H1 (cell line): ENCODE measurements at regions not wholly inside any gene's neighbourhood (a gene's known extent, or its start where the extent isn't known, plus 50 kb on each side); places are given as distances from the start of the nearest gene placed in this dataset.

Source experiments
- CTCF ChIA-PET: fragments of 300-600 bp; sonication (Branson Sonifier 250); formaldehyde crosslinking; loops from one replicate; lab custom pipeline; 2021; ENCODE audit not compliant: partially characterized antibody; lab: Charles Lee
- POLR2A ChIA-PET: fragments of 300-600 bp; sonication (Branson Sonifier 250); formaldehyde crosslinking; loops from one replicate; lab custom pipeline; 2021; ENCODE audit warnings: inconsistent platforms; ENCODE audit not compliant: partially characterized antibody; lab: Charles Lee
- DNase-seq, 2 experiments: peaks; one replicate each; pipeline versions ENCODE4 v3.0.0 to v3.0.0-alpha.2; 2010 to 2022; ENCODE audit warnings: low spot score in 2 of 2, low read depth in 1 of 2, mixed read lengths in 1 of 2
- FAIRE-seq: peaks from 2 replicates; lab custom pipeline; 2011; peaks lifted over from hg19 to GRCh38; lab: Jason Lieb, UNC
- H2AFZ ChIP-seq: 2 replicates; pipeline ENCODE4 v1.8.1; 2012; ENCODE audit warnings: low read length, inconsistent platforms
- H2AK5ac ChIP-seq: 2 replicates; pipeline ENCODE4 v1.6.1; 2013; ENCODE audit warnings: low read depth, low read length
- H2BK120ac ChIP-seq: replicated peaks from 2 replicates; pipeline ENCODE3; 2013; ENCODE audit warnings: low read depth, low read length, inconsistent platforms
- H2BK12ac ChIP-seq: 2 replicates; pipeline ENCODE4 v1.6.1; 2013; ENCODE audit warnings: low read depth, low read length
- H2BK15ac ChIP-seq: 2 replicates; pipeline ENCODE4 v1.6.1; 2013; ENCODE audit warnings: low read length
- H2BK20ac ChIP-seq: 2 replicates; pipeline ENCODE4 v1.6.1; 2013; ENCODE audit warnings: low read length
- H2BK5ac ChIP-seq: 2 replicates; pipeline ENCODE4 v1.6.1; 2013; ENCODE audit warnings: low read depth, low read length
- H3K14ac ChIP-seq: 2 replicates; pipeline ENCODE4 v1.6.1; 2013; ENCODE audit warnings: inconsistent platforms; ENCODE audit not compliant: insufficient read length
- H3K18ac ChIP-seq: 2 replicates; pipeline ENCODE4 v1.6.1; 2013; ENCODE audit warnings: low read length; ENCODE audit errors: extremely low read depth
- H3K23ac ChIP-seq: 2 replicates; pipeline ENCODE4 v1.6.1; 2013; ENCODE audit warnings: inconsistent platforms; ENCODE audit not compliant: insufficient read length
- H3K23me2 ChIP-seq: 2 replicates; pipeline ENCODE4 v1.6.1; 2013; ENCODE audit warnings: low read depth, low read length
- H3K27ac ChIP-seq: 2 replicates; pipeline ENCODE4 v1.6.1; 2011; ENCODE audit warnings: low read depth, low read length, inconsistent platforms
- H3K27me3 ChIP-seq, 4 experiments: replicated peaks in 1 of 4; 1 replicate in 1 of 4; 2 replicates in 3 of 4; pipeline versions ENCODE4 v1.6.1 to v1.8.1; 2011 to 2013; ENCODE audit warnings: low read length in 3 of 4, mild to moderate bottlenecking in 3 of 4, inconsistent platforms in 2 of 4, mixed read lengths in 2 of 4, moderate library complexity in 1 of 4; ENCODE audit not compliant: control insufficient read depth in 3 of 4, insufficient read depth in 3 of 4; ENCODE audit errors: extremely low read depth in 1 of 4
- H3K36me3 ChIP-seq, 4 experiments: 2 replicates each; pipeline versions ENCODE4 v1.6.1 to v1.8.1; 2011 to 2013; ENCODE audit warnings: mild to moderate bottlenecking in 4 of 4, low read length in 3 of 4, moderate library complexity in 2 of 4, control low read depth in 1 of 4, inconsistent platforms in 1 of 4; ENCODE audit not compliant: insufficient read depth in 4 of 4, control insufficient read depth in 2 of 4
- H3K4ac ChIP-seq: replicated peaks from 2 replicates; pipeline ENCODE3; 2013; ENCODE audit warnings: low read length, low read depth, mixed read lengths, inconsistent platforms; ENCODE audit not compliant: insufficient read length
- H3K4me1 ChIP-seq, 4 experiments: replicated peaks in 1 of 4; 1 replicate in 1 of 4; 2 replicates in 3 of 4; pipeline versions ENCODE4 v1.6.1 to v1.8.1; 2011 to 2013; ENCODE audit warnings: low read length in 3 of 4, inconsistent platforms in 2 of 4, mixed read lengths in 1 of 4; ENCODE audit not compliant: insufficient read depth in 4 of 4, control insufficient read depth in 3 of 4
- H3K4me2 ChIP-seq, 2 experiments: 2 replicates each; pipeline versions ENCODE4 v1.6.1 to v1.8.1; 2011 to 2013; ENCODE audit warnings: low read depth in 2 of 2, low read length in 2 of 2, control low read depth in 1 of 2, inconsistent platforms in 1 of 2, mild to moderate bottlenecking in 1 of 2; ENCODE audit not compliant: insufficient read depth in 1 of 2
- H3K4me3 ChIP-seq, 4 experiments: fragments of 200-600, 300-600 bp in 1 of 4; sonication (generic), shearing (Covaris generic), sonication (Bioruptor Twin) in 1 of 4; 2 replicates each; pipeline versions ENCODE4 v1.5.1 to v1.8.1; 2011 to 2016; ENCODE audit warnings: low read length in 4 of 4, low read depth in 3 of 4, control low read depth in 2 of 4, inconsistent platforms in 2 of 4, mild to moderate bottlenecking in 2 of 4, mixed read lengths in 1 of 4, moderate library complexity in 1 of 4; ENCODE audit not compliant: insufficient read depth in 2 of 4; ENCODE audit errors: extremely low read depth in 1 of 4
- H3K56ac ChIP-seq: replicated peaks from 2 replicates; pipeline ENCODE3; 2013; ENCODE audit warnings: low read depth, mild to moderate bottlenecking, mixed read lengths, low read length, inconsistent platforms; ENCODE audit not compliant: insufficient read length
- H3K79me1 ChIP-seq: 2 replicates; pipeline ENCODE4 v1.6.1; 2013; ENCODE audit warnings: low read depth, low read length, control low read depth
- H3K79me2 ChIP-seq, 2 experiments: 2 replicates each; pipeline versions ENCODE4 v1.6.1 to v1.8.1; 2012 to 2013; ENCODE audit warnings: low read length in 2 of 2, mild to moderate bottlenecking in 2 of 2, inconsistent platforms in 1 of 2; ENCODE audit not compliant: insufficient read depth in 2 of 2, control insufficient read depth in 1 of 2
- H3K9ac ChIP-seq, 4 experiments: replicated peaks in 1 of 4; 1 replicate in 1 of 4; 2 replicates in 3 of 4; pipeline versions ENCODE4 v1.6.1 to v1.8.1; 2011 to 2013; ENCODE audit warnings: low read depth in 3 of 4, low read length in 3 of 4, control low read depth in 2 of 4, mild to moderate bottlenecking in 2 of 4, moderate library complexity in 2 of 4, inconsistent platforms in 1 of 4; ENCODE audit errors: extremely low read depth in 1 of 4
- H3K9me3 ChIP-seq, 2 experiments: 2 replicates each; pipeline versions ENCODE4 v1.6.1 to v1.8.1; 2012 to 2013; ENCODE audit warnings: mild to moderate bottlenecking in 2 of 2, moderate library complexity in 2 of 2, control low read depth in 1 of 2, inconsistent platforms in 1 of 2, low read depth in 1 of 2, low read length in 1 of 2, mixed read lengths in 1 of 2; ENCODE audit not compliant: insufficient read depth in 2 of 2
- H4K20me1 ChIP-seq, 2 experiments: replicated peaks in 1 of 2; 2 replicates each; pipeline versions ENCODE3 to v1.8.1; 2011 to 2013; ENCODE audit warnings: inconsistent platforms in 2 of 2, low read length in 2 of 2, mild to moderate bottlenecking in 1 of 2; ENCODE audit not compliant: insufficient read depth in 2 of 2, control insufficient read depth in 1 of 2
- H4K5ac ChIP-seq: 2 replicates; pipeline ENCODE4 v1.6.1; 2013; ENCODE audit warnings: low read length, low read depth, mixed read lengths, inconsistent platforms; ENCODE audit not compliant: insufficient read length
- H4K8ac ChIP-seq: 2 replicates; pipeline ENCODE4 v1.8.0; 2013; ENCODE audit warnings: mild to moderate bottlenecking, moderate library complexity, low read length, inconsistent platforms; ENCODE audit not compliant: insufficient read depth; ENCODE audit errors: extremely low read depth
- H4K91ac ChIP-seq: replicated peaks from 2 replicates; pipeline ENCODE3; 2013; ENCODE audit warnings: low read length, mixed read lengths, inconsistent platforms; ENCODE audit not compliant: insufficient read length
- CHD1 ChIP-seq: IDR thresholded peaks from 2 replicates; pipeline ENCODE4 v1.6.1; 2012; ENCODE audit warnings: low read depth, low read length, improper control_type of control experiment
- CREB1 ChIP-seq: IDR thresholded peaks from 2 replicates; pipeline ENCODE4 v1.6.1; 2012; ENCODE audit warnings: inconsistent platforms
- POLR2A ChIP-seq, 2 experiments: IDR thresholded peaks; 1 replicate in 1 of 2; 2 replicates in 1 of 2; pipeline ENCODE4 v1.6.1; 2011; ENCODE audit warnings: low read depth in 2 of 2, low read length in 2 of 2, mild to moderate bottlenecking in 2 of 2; ENCODE audit errors: control extremely low read depth in 1 of 2
- RFX5 ChIP-seq: IDR thresholded peaks from 2 replicates; pipeline ENCODE4 v1.6.1; 2011; ENCODE audit warnings: low read depth, low read length, improper control_type of control experiment, borderline replicate concordance
- RNF2 ChIP-seq: fragments of 200-900, 300-1000 bp; sonication (generic); IDR thresholded peaks from 2 replicates; pipeline ENCODE4 v1.7.1; 2016; ENCODE audit warnings: borderline replicate concordance, low read depth, mild to moderate bottlenecking, antibody characterized with exemption, low read length; ENCODE audit not compliant: poor library complexity, severe bottlenecking; ENCODE audit errors: missing control alignments
- SIN3A ChIP-seq, 2 experiments: IDR thresholded peaks in 1 of 2; conservative IDR thresholded peaks in 1 of 2; 2 replicates each; pipeline ENCODE4 v1.6.1; 2011 to 2012; ENCODE audit warnings: low read length in 2 of 2, improper control_type of control experiment in 1 of 2, low read depth in 1 of 2, mild to moderate bottlenecking in 1 of 2
- SP4 ChIP-seq: IDR thresholded peaks from 2 replicates; pipeline ENCODE4 v1.6.1; 2012; ENCODE audit warnings: low read length, inconsistent platforms
- SRF ChIP-seq: IDR thresholded peaks from 2 replicates; pipeline ENCODE4 v1.6.1; 2011; ENCODE audit warnings: mild to moderate bottlenecking, low read depth, low read length, moderate library complexity
- ZNF274 ChIP-seq: IDR thresholded peaks from 2 replicates; pipeline ENCODE4 v1.7.0; 2012; ENCODE audit warnings: low read length, borderline replicate concordance; ENCODE audit errors: extremely low read depth
- WGBS, 2 experiments: shearing (Covaris generic) in 1 of 2; methylation state at CpG; one replicate each; pipeline versions ENCODE4 v1.1.6 to v1.1.7; 2013 to 2015; ENCODE audit warnings: low lambda C conversion rate in 2 of 2, mixed read lengths in 2 of 2, inconsistent platforms in 1 of 2, low coverage in 1 of 2, missing lambda C conversion rate in 1 of 2; ENCODE audit not compliant: insufficient replicate concordance in 2 of 2, insufficient coverage in 1 of 2, insufficient read length in 1 of 2; ENCODE audit errors: extremely low coverage in 1 of 2, missing lambda C conversion rate in 1 of 2; 5-methylcytosine and 5-hydroxymethylcytosine counted together

- Histone ChIP-seq H3K23me2 (no peaks in the 10 kb centered on the region), H3K27ac (no peak overlapping the region), H4K8ac (no peak overlapping the region), H3K9me3 (no peaks in the 10 kb centered on the region), H3K9ac (no peak overlapping the region), H3K79me1 (no peaks in the 10 kb centered on the region), H3K4me3 (no peak overlapping the region), H3K36me3 (no peaks in the 10 kb centered on the region), H2BK12ac (no peak overlapping the region), H3K23ac (no peak overlapping the region), H3K79me2 (no peaks in the 10 kb centered on the region), H2AFZ (no peak overlapping the region), H3K4me2 (no peak overlapping the region), H3K4ac (no peak overlapping the region), H4K20me1 (no peaks in the 10 kb centered on the region), H3K27me3 (no peaks in the 10 kb centered on the region), H2BK5ac (no peak overlapping the region), H2AK5ac (no peak overlapping the region), H3K18ac (no peak overlapping the region), H2BK15ac (no peak overlapping the region), H3K14ac (no peak overlapping the region), H2BK20ac (no peak overlapping the region), H4K91ac (no peak overlapping the region), H2BK120ac (no peak overlapping the region), H3K4me1 (no peaks in the 10 kb centered on the region), H3K56ac (no peak overlapping the region), H4K5ac (no peak overlapping the region)
- TF ChIP-seq ZNF274 = no peak
- no peak for TF ChIP-seq RNF2
- TF ChIP-seq CREB1 = no peak
- no peak for TF ChIP-seq SIN3A (conservative IDR thresholded peaks at IDR 0.05 in 1 of 2, IDR thresholded peaks at IDR 0.05 in 1 of 2; ENCODE audit: low read depth in 1 of 2, low read length in 2 of 2)
- TF ChIP-seq POLR2A (IDR thresholded peaks at IDR 0.05; ENCODE audit: control extremely low read depth in 1 of 2, low read depth in 2 of 2, low read length in 2 of 2) = no peak
- no peak for TF ChIP-seq CHD1
- no peak for TF ChIP-seq SRF
- no peak for TF ChIP-seq RFX5
- no peak for TF ChIP-seq SP4
- FAIRE-seq (no peak), DNase-seq (no peak)
- ChIA-PET CTCF (interaction anchor here (0.6 kb wide), 1 partner anchor 265 kb away, joined by 3 read pairs; no protein-coding TSS in a partner anchor), POLR2A (no interaction called here)
- 90% methylated on average over 3 of the region's 3 CpGs; no CpG with 5 or more reads in 1 of the 2 experiments for WGBS, 2 experiments
Measured at GRCh38 chr6:22821664-22822320, 252.4 kb downstream of the HDGFL1 start.
